GM10266 (cell line): ENCODE measurements at regions not wholly inside any gene's neighbourhood (a gene's known extent, or its start where the extent isn't known, plus 50 kb on each side); places are given as distances from the start of the nearest gene placed in this dataset.

ENCODE experiments used
- DNase-seq: peaks from one replicate; pipeline ENCODE4 v3.0.0; 2012; ENCODE audit errors: extremely low spot score
- TF ChIP-seq, protein P1 (sequence below): IDR thresholded peaks from 2 replicates; pipeline ENCODE4 v1.5.1; 2012; ENCODE audit warnings: mild to moderate bottlenecking, low read depth; ENCODE audit not compliant: control insufficient read depth, insufficient read depth; ENCODE audit errors: missing control alignments

DNA sequence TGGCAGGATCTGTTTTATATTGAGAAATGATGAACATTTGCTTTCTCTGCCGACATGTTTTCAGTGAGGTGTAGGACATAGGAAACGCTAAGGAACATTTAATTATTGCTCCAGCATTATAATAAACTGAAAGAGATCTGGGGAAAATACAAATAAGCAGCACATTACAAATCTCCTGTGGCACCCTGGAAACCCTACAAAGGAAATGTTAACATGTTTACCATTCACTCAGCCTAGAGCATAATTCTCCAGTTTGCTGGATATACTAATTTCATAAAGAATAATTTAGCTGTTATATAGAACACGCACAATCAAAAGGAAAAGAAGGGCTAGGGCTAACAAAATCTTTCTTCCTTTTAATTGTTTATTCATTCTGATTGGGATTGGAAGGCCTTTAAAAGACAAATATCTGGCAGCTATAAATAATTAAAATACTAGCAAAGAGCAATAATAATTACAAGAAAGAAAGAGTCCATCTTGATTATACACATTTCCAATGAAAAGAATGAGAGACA lies 299.4 kb downstream of the CRPPA start:
- TF ChIP-seq, protein P1, sequence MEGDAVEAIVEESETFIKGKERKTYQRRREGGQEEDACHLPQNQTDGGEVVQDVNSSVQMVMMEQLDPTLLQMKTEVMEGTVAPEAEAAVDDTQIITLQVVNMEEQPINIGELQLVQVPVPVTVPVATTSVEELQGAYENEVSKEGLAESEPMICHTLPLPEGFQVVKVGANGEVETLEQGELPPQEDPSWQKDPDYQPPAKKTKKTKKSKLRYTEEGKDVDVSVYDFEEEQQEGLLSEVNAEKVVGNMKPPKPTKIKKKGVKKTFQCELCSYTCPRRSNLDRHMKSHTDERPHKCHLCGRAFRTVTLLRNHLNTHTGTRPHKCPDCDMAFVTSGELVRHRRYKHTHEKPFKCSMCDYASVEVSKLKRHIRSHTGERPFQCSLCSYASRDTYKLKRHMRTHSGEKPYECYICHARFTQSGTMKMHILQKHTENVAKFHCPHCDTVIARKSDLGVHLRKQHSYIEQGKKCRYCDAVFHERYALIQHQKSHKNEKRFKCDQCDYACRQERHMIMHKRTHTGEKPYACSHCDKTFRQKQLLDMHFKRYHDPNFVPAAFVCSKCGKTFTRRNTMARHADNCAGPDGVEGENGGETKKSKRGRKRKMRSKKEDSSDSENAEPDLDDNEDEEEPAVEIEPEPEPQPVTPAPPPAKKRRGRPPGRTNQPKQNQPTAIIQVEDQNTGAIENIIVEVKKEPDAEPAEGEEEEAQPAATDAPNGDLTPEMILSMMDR, result no peak
- DNase-seq, result no peak

DNA sequence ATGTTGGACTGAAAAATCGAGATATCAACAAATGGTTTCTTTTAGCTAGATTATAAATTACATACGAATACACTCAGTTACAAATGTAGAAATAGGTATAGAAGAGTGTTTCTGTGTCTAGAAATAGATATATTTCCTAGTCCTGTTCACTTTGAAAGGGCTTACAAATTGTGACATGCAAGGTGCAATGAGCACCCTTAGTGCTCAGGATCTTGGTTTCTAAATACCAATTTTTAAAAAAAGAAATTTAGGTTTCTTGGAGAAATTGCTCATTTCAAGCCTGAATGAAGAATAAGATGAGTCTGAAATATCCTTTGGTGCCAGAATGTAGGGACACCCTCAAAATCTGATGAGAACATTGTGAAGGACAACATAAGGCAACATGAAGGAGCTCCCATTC lies 306.0 kb downstream of the CRPPA start:
- no peak for DNase-seq
- TF ChIP-seq, protein P1, result no peak

DNA sequence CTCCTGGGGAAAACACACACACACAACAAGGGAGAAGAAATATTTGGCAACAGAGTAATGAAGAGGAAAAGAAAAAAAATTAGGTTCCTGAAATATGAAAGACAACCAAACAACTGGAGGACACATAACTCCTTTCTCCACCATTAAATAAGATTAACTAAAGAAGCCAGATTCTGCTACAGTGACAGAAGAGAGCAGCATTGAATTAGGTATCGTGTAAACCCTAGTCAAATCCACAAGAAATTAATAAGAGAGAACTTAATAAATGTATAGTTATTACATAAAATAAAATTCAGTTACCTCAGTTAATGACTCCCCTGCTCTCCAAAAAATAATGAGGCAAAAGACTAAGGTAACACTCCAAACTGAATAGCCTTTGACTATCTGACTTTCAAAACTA lies 306.7 kb downstream of the CRPPA start:
- no peak for DNase-seq
- TF ChIP-seq, protein P1, result no peak

DNA sequence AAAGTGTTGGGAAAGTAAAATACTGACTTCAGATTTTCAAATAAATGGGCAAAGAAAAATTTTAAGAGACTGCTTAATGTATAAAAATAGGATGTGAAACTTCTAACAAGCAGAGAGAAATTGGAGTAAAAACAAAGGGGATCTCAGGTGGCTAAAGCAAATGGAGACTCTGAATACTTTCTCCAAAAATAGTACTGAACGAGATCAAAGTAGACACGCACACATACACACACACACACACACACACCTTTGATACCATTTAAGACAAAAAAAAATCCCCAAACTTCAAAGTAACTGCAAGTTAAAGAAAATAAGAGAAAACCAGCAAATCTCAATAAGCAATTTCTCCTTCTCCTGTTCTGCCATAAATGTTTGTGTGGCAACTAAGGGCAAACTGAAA lies 307.3 kb downstream of the CRPPA start:
- no peak for DNase-seq
- TF ChIP-seq, protein P1, result no peak

DNA sequence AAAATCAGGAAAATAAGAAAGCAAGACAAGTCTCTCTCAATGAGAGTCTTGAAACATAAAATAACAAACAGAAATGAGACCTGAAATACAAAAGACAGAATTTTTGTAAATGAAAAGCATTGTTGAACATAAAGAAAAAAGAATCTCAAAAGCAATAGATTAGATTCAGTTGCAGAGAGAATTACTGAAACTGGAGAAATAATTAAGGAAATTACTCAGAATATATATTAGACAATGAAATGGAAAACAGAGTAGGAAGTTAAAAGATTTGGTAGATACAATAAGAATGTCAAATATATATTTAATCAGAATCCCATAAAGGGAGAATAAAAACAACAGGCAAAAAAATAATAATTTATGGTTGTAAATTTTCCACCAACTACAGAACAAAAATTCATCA lies 308.3 kb downstream of the CRPPA start:
- no peak for DNase-seq
- TF ChIP-seq, protein P1, result no peak

DNA sequence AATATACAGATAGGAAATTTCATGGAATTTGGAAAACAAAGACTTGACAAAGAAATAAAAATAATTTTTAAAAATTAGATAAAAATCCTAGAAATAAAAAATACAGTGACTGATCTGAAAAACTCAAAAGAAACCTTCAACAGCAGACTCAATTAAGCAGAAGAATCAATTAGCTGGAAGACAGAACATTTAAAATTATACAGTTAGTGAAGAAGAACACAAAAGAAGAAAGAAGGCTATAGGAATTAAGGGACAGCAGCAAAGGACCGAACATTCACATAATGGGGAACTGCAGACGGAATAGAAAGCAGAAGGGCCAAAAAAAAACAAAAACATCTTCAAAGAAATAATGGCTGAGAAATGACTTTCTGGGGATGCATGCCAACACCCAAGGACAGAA lies 314.5 kb downstream of the CRPPA start:
- TF ChIP-seq, protein P1, result no peak
- DNase-seq, result no peak

DNA sequence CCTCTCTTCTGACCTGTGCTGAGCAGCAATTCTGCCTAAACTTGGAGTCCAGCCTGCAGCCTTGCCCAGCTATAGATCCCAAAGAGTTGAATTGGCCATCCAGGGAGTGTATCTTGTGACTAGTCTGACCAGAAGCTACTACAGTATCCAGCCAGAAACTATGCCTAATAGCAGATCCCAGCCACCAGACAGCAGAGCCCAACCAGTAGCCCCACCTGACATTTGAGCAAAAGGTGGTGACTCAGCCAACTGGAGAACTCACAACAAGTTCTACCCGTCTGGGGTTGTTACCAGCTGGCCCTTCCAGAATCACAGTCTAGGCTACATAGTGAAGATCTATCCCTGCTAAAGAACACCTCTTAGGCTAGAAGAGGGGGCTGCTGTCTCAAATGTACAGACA lies 315.0 kb downstream of the CRPPA start:
- no peak for DNase-seq
- TF ChIP-seq, protein P1, result no peak
